ENCODE measurements at regions not wholly inside any gene's neighbourhood (a gene's known extent, or its start where the extent isn't known, plus 50 kb on each side); places are given as distances from the start of the nearest gene placed in this dataset.

DNA sequence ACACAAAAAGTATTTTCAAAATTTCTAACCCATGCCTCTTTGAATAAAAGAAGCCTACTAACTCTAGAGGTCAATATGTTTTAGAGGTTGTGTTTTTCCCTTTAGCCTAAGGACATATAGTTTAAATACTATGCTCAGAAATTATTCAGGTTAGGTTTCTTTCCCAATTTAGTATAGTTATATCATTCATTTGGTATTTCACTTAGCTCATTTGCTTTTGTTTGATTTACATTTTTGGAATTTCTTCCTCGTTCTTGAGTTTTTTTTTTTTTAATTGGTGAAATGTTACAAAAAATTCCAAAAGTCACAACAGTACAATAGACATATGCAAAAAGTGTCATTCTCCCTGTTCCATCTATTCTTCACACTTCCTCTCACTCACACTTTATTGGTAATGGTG, 371.3 kb upstream of the TNP1 start:
- no peaks in the 10 kb centered on the region for H4K20me1 ChIP-seq (replicated peaks; ENCODE audit: insufficient read depth)
- no peaks in the 10 kb centered on the region for H3K27me3 ChIP-seq (ENCODE audit: insufficient read depth)
- H3K9me2 ChIP-seq (ENCODE audit: insufficient read depth): no peaks in the 10 kb centered on the region
- Mint-ChIP-seq H3K36me3 (ENCODE audit: low read depth) (no peaks in the 10 kb centered on the region), H3K9me3 (no peaks in the 10 kb centered on the region), H3K4me1 (no peaks in the 10 kb centered on the region; the same call in 2 of the 3 replicates), H3K4me3 (no peak overlapping the region), H3K27me3 (ENCODE audit: insufficient read depth, low read depth, poor library complexity) (peaks cover 3% of the 10 kb centered on the region), H3K27ac (no peak overlapping the region)
- H3K4me1 ChIP-seq (ENCODE audit: insufficient read depth): no peaks in the 10 kb centered on the region
- no peak overlapping the region for H3K4me2 ChIP-seq
- no peaks in the 10 kb centered on the region for H3F3A ChIP-seq (replicated peaks; ENCODE audit: low read depth)
- H3K4me3 ChIP-seq: no peak overlapping the region
- DNase-seq (ENCODE audit: low spot score) (no peak), ATAC-seq (no peak)
- H3K79me2 ChIP-seq (replicated peaks; ENCODE audit: insufficient read depth): no peaks in the 10 kb centered on the region
- no peak overlapping the region for H3K27ac ChIP-seq (ENCODE audit: low read depth)
- H3K36me3 ChIP-seq (ENCODE audit: insufficient read depth): no peaks in the 10 kb centered on the region
- TF ChIP-seq JUNB (IDR thresholded peaks at IDR 0.05; ENCODE audit: unreplicated experiment) (no peak), POLR2AphosphoS5 (IDR thresholded peaks at IDR 0.05; ENCODE audit: low read depth) (no peak), NANOG (IDR thresholded peaks at IDR 0.05; ENCODE audit: borderline replicate concordance) (no peak), ZNF331 (CRISPR knock-in tag; IDR thresholded peaks at IDR 0.05; ENCODE audit: low read depth) (no peak)
- TF ChIP-seq, protein P1, sequence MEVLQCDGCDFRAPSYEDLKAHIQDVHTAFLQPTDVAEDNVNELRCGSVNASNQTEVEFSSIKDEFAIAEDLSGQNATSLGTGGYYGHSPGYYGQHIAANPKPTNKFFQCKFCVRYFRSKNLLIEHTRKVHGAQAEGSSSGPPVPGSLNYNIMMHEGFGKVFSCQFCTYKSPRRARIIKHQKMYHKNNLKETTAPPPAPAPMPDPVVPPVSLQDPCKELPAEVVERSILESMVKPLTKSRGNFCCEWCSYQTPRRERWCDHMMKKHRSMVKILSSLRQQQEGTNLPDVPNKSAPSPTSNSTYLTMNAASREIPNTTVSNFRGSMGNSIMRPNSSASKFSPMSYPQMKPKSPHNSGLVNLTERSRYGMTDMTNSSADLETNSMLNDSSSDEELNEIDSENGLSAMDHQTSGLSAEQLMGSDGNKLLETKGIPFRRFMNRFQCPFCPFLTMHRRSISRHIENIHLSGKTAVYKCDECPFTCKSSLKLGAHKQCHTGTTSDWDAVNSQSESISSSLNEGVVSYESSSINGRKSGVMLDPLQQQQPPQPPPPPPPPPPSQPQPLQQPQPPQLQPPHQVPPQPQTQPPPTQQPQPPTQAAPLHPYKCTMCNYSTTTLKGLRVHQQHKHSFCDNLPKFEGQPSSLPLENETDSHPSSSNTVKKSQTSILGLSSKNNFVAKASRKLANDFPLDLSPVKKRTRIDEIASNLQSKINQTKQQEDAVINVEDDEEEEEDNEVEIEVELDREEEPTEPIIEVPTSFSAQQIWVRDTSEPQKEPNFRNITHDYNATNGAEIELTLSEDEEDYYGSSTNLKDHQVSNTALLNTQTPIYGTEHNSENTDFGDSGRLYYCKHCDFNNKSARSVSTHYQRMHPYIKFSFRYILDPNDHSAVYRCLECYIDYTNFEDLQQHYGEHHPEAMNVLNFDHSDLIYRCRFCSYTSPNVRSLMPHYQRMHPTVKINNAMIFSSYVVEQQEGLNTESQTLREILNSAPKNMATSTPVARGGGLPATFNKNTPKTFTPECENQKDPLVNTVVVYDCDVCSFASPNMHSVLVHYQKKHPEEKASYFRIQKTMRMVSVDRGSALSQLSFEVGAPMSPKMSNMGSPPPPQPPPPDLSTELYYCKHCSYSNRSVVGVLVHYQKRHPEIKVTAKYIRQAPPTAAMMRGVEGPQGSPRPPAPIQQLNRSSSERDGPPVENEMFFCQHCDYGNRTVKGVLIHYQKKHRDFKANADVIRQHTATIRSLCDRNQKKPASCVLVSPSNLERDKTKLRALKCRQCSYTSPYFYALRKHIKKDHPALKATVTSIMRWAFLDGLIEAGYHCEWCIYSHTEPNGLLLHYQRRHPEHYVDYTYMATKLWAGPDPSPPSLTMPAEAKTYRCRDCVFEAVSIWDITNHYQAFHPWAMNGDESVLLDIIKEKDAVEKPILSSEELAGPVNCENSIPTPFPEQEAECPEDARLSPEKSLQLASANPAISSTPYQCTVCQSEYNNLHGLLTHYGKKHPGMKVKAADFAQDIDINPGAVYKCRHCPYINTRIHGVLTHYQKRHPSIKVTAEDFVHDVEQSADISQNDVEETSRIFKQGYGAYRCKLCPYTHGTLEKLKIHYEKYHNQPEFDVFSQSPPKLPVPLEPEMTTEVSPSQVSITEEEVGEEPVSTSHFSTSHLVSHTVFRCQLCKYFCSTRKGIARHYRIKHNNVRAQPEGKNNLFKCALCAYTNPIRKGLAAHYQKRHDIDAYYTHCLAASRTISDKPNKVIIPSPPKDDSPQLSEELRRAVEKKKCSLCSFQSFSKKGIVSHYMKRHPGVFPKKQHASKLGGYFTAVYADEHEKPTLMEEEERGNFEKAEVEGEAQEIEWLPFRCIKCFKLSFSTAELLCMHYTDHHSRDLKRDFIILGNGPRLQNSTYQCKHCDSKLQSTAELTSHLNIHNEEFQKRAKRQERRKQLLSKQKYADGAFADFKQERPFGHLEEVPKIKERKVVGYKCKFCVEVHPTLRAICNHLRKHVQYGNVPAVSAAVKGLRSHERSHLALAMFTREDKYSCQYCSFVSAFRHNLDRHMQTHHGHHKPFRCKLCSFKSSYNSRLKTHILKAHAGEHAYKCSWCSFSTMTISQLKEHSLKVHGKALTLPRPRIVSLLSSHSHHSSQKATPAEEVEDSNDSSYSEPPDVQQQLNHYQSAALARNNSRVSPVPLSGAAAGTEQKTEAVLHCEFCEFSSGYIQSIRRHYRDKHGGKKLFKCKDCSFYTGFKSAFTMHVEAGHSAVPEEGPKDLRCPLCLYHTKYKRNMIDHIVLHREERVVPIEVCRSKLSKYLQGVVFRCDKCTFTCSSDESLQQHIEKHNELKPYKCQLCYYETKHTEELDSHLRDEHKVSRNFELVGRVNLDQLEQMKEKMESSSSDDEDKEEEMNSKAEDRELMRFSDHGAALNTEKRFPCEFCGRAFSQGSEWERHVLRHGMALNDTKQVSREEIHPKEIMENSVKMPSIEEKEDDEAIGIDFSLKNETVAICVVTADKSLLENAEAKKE (CRISPR knock-in tag; IDR thresholded peaks at IDR 0.05): no peak
- TF ChIP-seq, protein P2, sequence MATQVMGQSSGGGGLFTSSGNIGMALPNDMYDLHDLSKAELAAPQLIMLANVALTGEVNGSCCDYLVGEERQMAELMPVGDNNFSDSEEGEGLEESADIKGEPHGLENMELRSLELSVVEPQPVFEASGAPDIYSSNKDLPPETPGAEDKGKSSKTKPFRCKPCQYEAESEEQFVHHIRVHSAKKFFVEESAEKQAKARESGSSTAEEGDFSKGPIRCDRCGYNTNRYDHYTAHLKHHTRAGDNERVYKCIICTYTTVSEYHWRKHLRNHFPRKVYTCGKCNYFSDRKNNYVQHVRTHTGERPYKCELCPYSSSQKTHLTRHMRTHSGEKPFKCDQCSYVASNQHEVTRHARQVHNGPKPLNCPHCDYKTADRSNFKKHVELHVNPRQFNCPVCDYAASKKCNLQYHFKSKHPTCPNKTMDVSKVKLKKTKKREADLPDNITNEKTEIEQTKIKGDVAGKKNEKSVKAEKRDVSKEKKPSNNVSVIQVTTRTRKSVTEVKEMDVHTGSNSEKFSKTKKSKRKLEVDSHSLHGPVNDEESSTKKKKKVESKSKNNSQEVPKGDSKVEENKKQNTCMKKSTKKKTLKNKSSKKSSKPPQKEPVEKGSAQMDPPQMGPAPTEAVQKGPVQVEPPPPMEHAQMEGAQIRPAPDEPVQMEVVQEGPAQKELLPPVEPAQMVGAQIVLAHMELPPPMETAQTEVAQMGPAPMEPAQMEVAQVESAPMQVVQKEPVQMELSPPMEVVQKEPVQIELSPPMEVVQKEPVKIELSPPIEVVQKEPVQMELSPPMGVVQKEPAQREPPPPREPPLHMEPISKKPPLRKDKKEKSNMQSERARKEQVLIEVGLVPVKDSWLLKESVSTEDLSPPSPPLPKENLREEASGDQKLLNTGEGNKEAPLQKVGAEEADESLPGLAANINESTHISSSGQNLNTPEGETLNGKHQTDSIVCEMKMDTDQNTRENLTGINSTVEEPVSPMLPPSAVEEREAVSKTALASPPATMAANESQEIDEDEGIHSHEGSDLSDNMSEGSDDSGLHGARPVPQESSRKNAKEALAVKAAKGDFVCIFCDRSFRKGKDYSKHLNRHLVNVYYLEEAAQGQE (IDR thresholded peaks at IDR 0.05; ENCODE audit: unreplicated experiment): no peak
- no peak overlapping the region for H2AFZ ChIP-seq
